ENCODE measurements at regions not wholly inside any gene's neighbourhood (a gene's known extent, or its start where the extent isn't known, plus 50 kb on each side); places are given as distances from the start of the nearest gene placed in this dataset.

- TF ChIP-seq POLR2AphosphoS5 (IDR thresholded peaks at IDR 0.05), result no peak
- TF ChIP-seq, protein P1, sequence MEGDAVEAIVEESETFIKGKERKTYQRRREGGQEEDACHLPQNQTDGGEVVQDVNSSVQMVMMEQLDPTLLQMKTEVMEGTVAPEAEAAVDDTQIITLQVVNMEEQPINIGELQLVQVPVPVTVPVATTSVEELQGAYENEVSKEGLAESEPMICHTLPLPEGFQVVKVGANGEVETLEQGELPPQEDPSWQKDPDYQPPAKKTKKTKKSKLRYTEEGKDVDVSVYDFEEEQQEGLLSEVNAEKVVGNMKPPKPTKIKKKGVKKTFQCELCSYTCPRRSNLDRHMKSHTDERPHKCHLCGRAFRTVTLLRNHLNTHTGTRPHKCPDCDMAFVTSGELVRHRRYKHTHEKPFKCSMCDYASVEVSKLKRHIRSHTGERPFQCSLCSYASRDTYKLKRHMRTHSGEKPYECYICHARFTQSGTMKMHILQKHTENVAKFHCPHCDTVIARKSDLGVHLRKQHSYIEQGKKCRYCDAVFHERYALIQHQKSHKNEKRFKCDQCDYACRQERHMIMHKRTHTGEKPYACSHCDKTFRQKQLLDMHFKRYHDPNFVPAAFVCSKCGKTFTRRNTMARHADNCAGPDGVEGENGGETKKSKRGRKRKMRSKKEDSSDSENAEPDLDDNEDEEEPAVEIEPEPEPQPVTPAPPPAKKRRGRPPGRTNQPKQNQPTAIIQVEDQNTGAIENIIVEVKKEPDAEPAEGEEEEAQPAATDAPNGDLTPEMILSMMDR (IDR thresholded peaks at IDR 0.05), result no peak
- TF ChIP-seq EP300 (IDR thresholded peaks at IDR 0.05), result no peak
- no peak for TF ChIP-seq POLR2A (IDR thresholded peaks at IDR 0.05)
Measured at GRCh38 chrX:128759745-128760144, 707.5 kb upstream of the ACTRT1 start.

All from sigmoid colon (tissue), 4 donors.